Thymus (tissue), 11 donors: ENCODE measurements at regions not wholly inside any gene's neighbourhood (a gene's known extent, or its start where the extent isn't known, plus 50 kb on each side); places are given as distances from the start of the nearest gene placed in this dataset.
A peak's percentile ranks its signal among the peaks of the same experiment; 100 is the strongest.

ENCODE experiments used
- DNase-seq, 9 donors: peaks; one replicate each; pipeline ENCODE4 v3.0.0-alpha.2; 2013; ENCODE audit warnings: low spot score in 9 of 9, low read depth in 6 of 9, missing footprints in 1 of 9
- H3K27ac ChIP-seq, 2 donors: one replicate each; pipeline ENCODE4 v1.5.1; 2013; ENCODE audit warnings: control low read depth in 1 of 2, low read depth in 1 of 2, low read length in 1 of 2, mild to moderate bottlenecking in 1 of 2, moderate library complexity in 1 of 2
- H3K27me3 ChIP-seq, 2 donors: one replicate each; pipeline ENCODE4 v1.5.1; 2013; ENCODE audit warnings: low read length in 1 of 2; ENCODE audit not compliant: control insufficient read depth in 2 of 2, insufficient read depth in 1 of 2
- H3K36me3 ChIP-seq, 2 donors: one replicate each; pipeline ENCODE4 v1.5.1; 2013; ENCODE audit warnings: low read length in 1 of 2, mild to moderate bottlenecking in 1 of 2, moderate library complexity in 1 of 2; ENCODE audit not compliant: control insufficient read depth in 2 of 2, insufficient read depth in 2 of 2
- H3K4me1 ChIP-seq, 2 donors: one replicate each; pipeline ENCODE4 v1.5.1; 2013; ENCODE audit warnings: low read length in 2 of 2; ENCODE audit not compliant: control insufficient read depth in 2 of 2, insufficient read depth in 2 of 2
- H3K4me3 ChIP-seq, 2 donors: one replicate each; pipeline ENCODE4 v1.5.1; 2013; ENCODE audit warnings: low read length in 2 of 2, control low read depth in 1 of 2, mild to moderate bottlenecking in 1 of 2
- H3K9me3 ChIP-seq, 2 donors: one replicate each; pipeline ENCODE4 v1.5.1; 2013; ENCODE audit warnings: low read length in 1 of 2, mild to moderate bottlenecking in 1 of 2; ENCODE audit not compliant: control insufficient read depth in 2 of 2, insufficient read depth in 1 of 2
- WGBS: extraction: QIAGEN DNeasy Blood & Tissue Kit; methylation state at CpG from one replicate; pipeline ENCODE4 v1.1.7; 2013; 5-methylcytosine and 5-hydroxymethylcytosine counted together
- donor health status: healthy.

- Histone ChIP-seq H3K27ac (no peak overlapping the region), H3K4me1 (peaks cover 0 to 3% of the 10 kb centered on the region in 2 donors), H3K4me3 (no peak overlapping the region), H3K36me3 (no peaks in the 10 kb centered on the region), H3K9me3 (peaks cover 0 to 11% of the 10 kb centered on the region in 2 donors), H3K27me3 (no peaks in the 10 kb centered on the region)
- WGBS = 88% methylated on average over 6 of the region's 6 CpGs
- DNase-seq = no peak
These were observed 83.8 kb downstream of the RHOU start for GRCh38 chr1:228818928-228819630.

GRCh38 chr1:228821252-228821651, 86.0 kb downstream of the RHOU start:
- no peak for DNase-seq
- 84% methylated on average over 2 of the region's 2 CpGs for WGBS
- Histone ChIP-seq H3K27ac (no peak overlapping the region), H3K36me3 (no peaks in the 10 kb centered on the region), H3K9me3 (peaks cover 0 to 11% of the 10 kb centered on the region in 2 donors), H3K27me3 (no peaks in the 10 kb centered on the region), H3K4me1 (peaks cover 0 to 5% of the 10 kb centered on the region in 2 donors), H3K4me3 (no peak overlapping the region)

GRCh38 chr1:228823200-228823599, 87.9 kb downstream of the RHOU start:
- Histone ChIP-seq H3K4me1 (peaks cover 0 to 11% of the 10 kb centered on the region in 2 donors), H3K27ac (no peak overlapping the region), H3K27me3 (no peaks in the 10 kb centered on the region), H3K4me3 (no peak overlapping the region), H3K9me3 (peaks cover 0 to 8% of the 10 kb centered on the region in 2 donors), H3K36me3 (no peaks in the 10 kb centered on the region)
- no peak for DNase-seq
- 97% methylated on average over 3 of the region's 3 CpGs for WGBS

GRCh38 chr1:228824366-228824765, 89.1 kb downstream of the RHOU start:
- no peak overlapping the region for H3K4me3 ChIP-seq
- H3K27ac ChIP-seq = no peak overlapping the region
- H3K9me3 ChIP-seq = no peaks in the 10 kb centered on the region
- WGBS = 98% methylated on average over 7 of the region's 7 CpGs
- no peaks in the 10 kb centered on the region for H3K27me3 ChIP-seq
- no peak for DNase-seq
- peaks cover 0 to 11% of the 10 kb centered on the region in 2 donors for H3K4me1 ChIP-seq
- H3K36me3 ChIP-seq = no peaks in the 10 kb centered on the region

GRCh38 chr1:228825041-228825440, 89.8 kb downstream of the RHOU start:
- Histone ChIP-seq H3K9me3 (no peaks in the 10 kb centered on the region), H3K4me1 (peaks cover 0 to 11% of the 10 kb centered on the region in 2 donors), H3K36me3 (no peaks in the 10 kb centered on the region), H3K27me3 (no peaks in the 10 kb centered on the region), H3K27ac (no peak overlapping the region), H3K4me3 (no peak overlapping the region)
- no peak for DNase-seq

GRCh38 chr1:228825840-228826484, 90.7 kb downstream of the RHOU start:
- 40% methylated on average over 5 of the region's 5 CpGs for WGBS
- Histone ChIP-seq H3K27ac (peak overlapping the region in 1 of 2 donors; percentile 8), H3K4me3 (no peak overlapping the region), H3K4me1 (peaks cover 0 to 11% of the 10 kb centered on the region in 2 donors), H3K27me3 (no peaks in the 10 kb centered on the region), H3K36me3 (no peaks in the 10 kb centered on the region), H3K9me3 (no peaks in the 10 kb centered on the region)
- DNase-seq = no peak

- Histone ChIP-seq H3K9me3 (no peaks in the 10 kb centered on the region), H3K27me3 (no peaks in the 10 kb centered on the region), H3K36me3 (no peaks in the 10 kb centered on the region), H3K4me1 (peaks cover 0 to 11% of the 10 kb centered on the region in 2 donors), H3K27ac (no peak overlapping the region), H3K4me3 (no peak overlapping the region)
- no peak for DNase-seq
- 56% methylated on average over 3 of the region's 3 CpGs for WGBS
These were observed 91.7 kb downstream of the RHOU start for GRCh38 chr1:228827019-228827418.

- Histone ChIP-seq H3K4me3 (no peak overlapping the region), H3K36me3 (no peaks in the 10 kb centered on the region), H3K4me1 (peaks cover 0 to 11% of the 10 kb centered on the region in 2 donors), H3K27me3 (no peaks in the 10 kb centered on the region), H3K27ac (no peak overlapping the region), H3K9me3 (no peaks in the 10 kb centered on the region)
- no peak for DNase-seq
These were observed 92.9 kb downstream of the RHOU start for GRCh38 chr1:228828151-228828550.

- Histone ChIP-seq H3K4me3 (no peak overlapping the region), H3K4me1 (peaks cover 0 to 16% of the 10 kb centered on the region in 2 donors), H3K36me3 (no peaks in the 10 kb centered on the region), H3K27me3 (no peaks in the 10 kb centered on the region), H3K27ac (no peak overlapping the region), H3K9me3 (no peaks in the 10 kb centered on the region)
- WGBS = 87% methylated on average over 14 of the region's 14 CpGs
- no peak for DNase-seq
These were observed 95.1 kb downstream of the RHOU start for GRCh38 chr1:228830185-228830953.
